Hepatocyte (in vitro differentiated cells): ENCODE measurements at regions not wholly inside any gene's neighbourhood (a gene's known extent, or its start where the extent isn't known, plus 50 kb on each side); places are given as distances from the start of the nearest gene placed in this dataset.
"Not testable (repeated sequence)": the region's sequence is repeated elsewhere in the genome, so short reads cannot be mapped to it uniquely, and the experiment has no call there.

ENCODE experiments used
- DNase-seq: peaks from one replicate; pipeline ENCODE4 v3.0.0-alpha.2; 2016; ENCODE audit warnings: low spot score
- H2AFZ ChIP-seq: fragments of 200-600 bp; sonication (generic); 2 replicates; pipeline ENCODE4 v1.6.0; 2016; ENCODE audit warnings: antibody characterized with exemption, mild to moderate bottlenecking
- H3K27ac ChIP-seq: fragments of 200-600 bp; sonication (generic); 2 replicates; pipeline ENCODE4 v1.5.1; 2016; ENCODE audit warnings: mild to moderate bottlenecking
- H3K27me3 ChIP-seq: fragments of 200-600 bp; sonication (generic); 2 replicates; pipeline ENCODE4 v1.6.1; 2016
- H3K36me3 ChIP-seq: fragments of 200-600 bp; sonication (generic); replicated peaks from 2 replicates; pipeline ENCODE4 v1.5.1; 2016; ENCODE audit warnings: low read depth; ENCODE audit not compliant: insufficient read depth
- H3K4me1 ChIP-seq: fragments of 200-600 bp; sonication (generic); 2 replicates; pipeline ENCODE4 v1.5.1; 2016; ENCODE audit warnings: mild to moderate bottlenecking, moderate library complexity; ENCODE audit not compliant: insufficient read depth
- H3K4me2 ChIP-seq: fragments of 200-600 bp; sonication (generic); 2 replicates; pipeline ENCODE4 v1.6.0; 2016
- H3K4me3 ChIP-seq: fragments of 200-600 bp; sonication (generic); 2 replicates; pipeline ENCODE4 v1.5.1; 2016; ENCODE audit warnings: mild to moderate bottlenecking
- H3K79me2 ChIP-seq: fragments of 200-600 bp; sonication (generic); 2 replicates; pipeline ENCODE4 v1.6.0; 2017; ENCODE audit warnings: mild to moderate bottlenecking
- H3K9me2 ChIP-seq: fragments of 200-600 bp; sonication (generic); replicated peaks from 2 replicates; pipeline ENCODE4 v1.6.0; 2017; ENCODE audit warnings: mild to moderate bottlenecking; ENCODE audit not compliant: insufficient read depth
- H3K9me3 ChIP-seq: fragments of 200-600 bp; sonication (generic); 2 replicates; pipeline ENCODE4 v1.5.1; 2016; ENCODE audit warnings: low read depth, mild to moderate bottlenecking
- H4K20me1 ChIP-seq: fragments of 200-600 bp; sonication (generic); 2 replicates; pipeline ENCODE4 v1.6.0; 2016; ENCODE audit warnings: mild to moderate bottlenecking; ENCODE audit not compliant: insufficient read depth, poor library complexity, severe bottlenecking
- CTCF ChIP-seq: fragments of 200-600 bp; sonication (generic); IDR thresholded peaks from 2 replicates; pipeline ENCODE4 v1.5.1; 2016; ENCODE audit warnings: antibody characterized with exemption, mild to moderate bottlenecking; ENCODE audit not compliant: poor library complexity
- EZH2 ChIP-seq: fragments of 200-600 bp; sonication (generic); IDR thresholded peaks from 2 replicates; pipeline ENCODE4 v1.6.1; 2016; ENCODE audit warnings: antibody characterized with exemption, mild to moderate bottlenecking, borderline replicate concordance
- EZH2phosphoT487 ChIP-seq: fragments of 200-600 bp; sonication (generic); IDR thresholded peaks from one replicate; pipeline ENCODE4 v1.6.1; 2018; ENCODE audit warnings: antibody characterized with exemption, mild to moderate bottlenecking, low read depth, moderate library complexity; ENCODE audit not compliant: unreplicated experiment, severe bottlenecking
- WGBS: methylation state at CpG from one replicate; pipeline ENCODE4 v1.1.6; 2016; ENCODE audit warnings: low lambda C conversion rate; ENCODE audit errors: missing lambda C conversion rate; 5-methylcytosine and 5-hydroxymethylcytosine counted together

- Histone ChIP-seq H3K4me1 (no peaks in the 10 kb centered on the region), H3K9me2 (no peaks in the 10 kb centered on the region), H3K36me3 (no peaks in the 10 kb centered on the region), H3K27ac (no peak overlapping the region), H3K79me2 (no peaks in the 10 kb centered on the region), H3K4me3 (no peak overlapping the region), H2AFZ (no peak overlapping the region), H3K9me3 (no peaks in the 10 kb centered on the region), H3K4me2 (no peak overlapping the region), H3K27me3 (no peaks in the 10 kb centered on the region), H4K20me1 (no peaks in the 10 kb centered on the region)
- no peak for TF ChIP-seq EZH2phosphoT487
- TF ChIP-seq CTCF, result peak; percentile 33
- TF ChIP-seq EZH2, result no peak
- peak; percentile 60 for DNase-seq
- WGBS, result 72% methylated on average over 11 of the region's 11 CpGs
These were observed 100.4 kb upstream of the SLC1A4 start for GRCh38 chr2:64888591-64889309.

GRCh38 chr2:64889803-64890202, 99.4 kb upstream of the SLC1A4 start:
- H3K9me2 ChIP-seq, result no peaks in the 10 kb centered on the region
- TF ChIP-seq EZH2phosphoT487, result no peak
- no peak for TF ChIP-seq EZH2
- TF ChIP-seq CTCF, result no peak
- no peaks in the 10 kb centered on the region for H4K20me1 ChIP-seq
- H3K4me3 ChIP-seq, result no peak overlapping the region
- H3K27ac ChIP-seq, result no peak overlapping the region
- 81% methylated on average over 4 of the region's 4 CpGs for WGBS
- no peak overlapping the region for H2AFZ ChIP-seq
- H3K36me3 ChIP-seq, result no peaks in the 10 kb centered on the region
- H3K79me2 ChIP-seq, result no peaks in the 10 kb centered on the region
- no peak for DNase-seq
- H3K27me3 ChIP-seq, result no peaks in the 10 kb centered on the region
- no peaks in the 10 kb centered on the region for H3K4me1 ChIP-seq
- no peaks in the 10 kb centered on the region for H3K9me3 ChIP-seq
- H3K4me2 ChIP-seq, result no peak overlapping the region

- not testable (repeated sequence) for H3K9me3 ChIP-seq, H4K20me1 ChIP-seq
These were observed 92.6 kb upstream of the SLC1A4 start for GRCh38 chr2:64896572-64896971.

GRCh38 chr2:64899081-64899865, 89.9 kb upstream of the SLC1A4 start:
- Histone ChIP-seq H3K4me3 (no peak overlapping the region), H3K9me2 (no peaks in the 10 kb centered on the region), H3K27ac (no peak overlapping the region), H3K4me1 (no peaks in the 10 kb centered on the region), H4K20me1 (no peaks in the 10 kb centered on the region), H3K27me3 (no peaks in the 10 kb centered on the region), H3K36me3 (no peaks in the 10 kb centered on the region), H3K9me3 (no peaks in the 10 kb centered on the region), H2AFZ (no peak overlapping the region), H3K4me2 (no peak overlapping the region), H3K79me2 (no peaks in the 10 kb centered on the region)
- no peak for DNase-seq
- 87% methylated on average over 37 of the region's 37 CpGs for WGBS
- TF ChIP-seq EZH2, result no peak
- no peak for TF ChIP-seq CTCF
- TF ChIP-seq EZH2phosphoT487, result no peak

More at GRCh38 chr2:64896572-64896971, 92.6 kb upstream of the SLC1A4 start:
- H3K4me1 ChIP-seq, H3K27me3 ChIP-seq, H3K9me2 ChIP-seq, H3K4me3 ChIP-seq, DNase-seq, H3K27ac ChIP-seq, H3K79me2 ChIP-seq, H3K4me2 ChIP-seq, H3K36me3 ChIP-seq, H2AFZ ChIP-seq: not testable (repeated sequence)
- WGBS, result 97% methylated on average over 3 of the region's 3 CpGs

GRCh38 chr2:64899876-64900275, 89.3 kb upstream of the SLC1A4 start:
- H3K9me3 ChIP-seq, DNase-seq, H3K4me3 ChIP-seq, H3K79me2 ChIP-seq, H3K27me3 ChIP-seq, H3K4me2 ChIP-seq, H4K20me1 ChIP-seq, H2AFZ ChIP-seq, H3K36me3 ChIP-seq, H3K27ac ChIP-seq, H3K4me1 ChIP-seq, H3K9me2 ChIP-seq: not testable (repeated sequence)
- WGBS, result 87% methylated on average over 6 of the region's 6 CpGs
